SJCRH30 (cell line): ENCODE measurements at regions not wholly inside any gene's neighbourhood (a gene's known extent, or its start where the extent isn't known, plus 50 kb on each side); places are given as distances from the start of the nearest gene placed in this dataset.
"Not testable (repeated sequence)": the region's sequence is repeated elsewhere in the genome, so short reads cannot be mapped to it uniquely, and the experiment has no call there.

ENCODE experiments used
- DNase-seq, 2 experiments: peaks; one replicate each; pipeline ENCODE4 v3.0.0-alpha.2; 2015 to 2020
- H3K27ac ChIP-seq: fragments of 250-450 bp; sonication (Bioruptor Pico); 2 replicates; pipeline ENCODE4 v1.5.1; 2020; ENCODE audit warnings: mild to moderate bottlenecking, moderate library complexity
- H3K27me3 ChIP-seq: fragments of 250-450 bp; sonication (Bioruptor Pico); 2 replicates; pipeline ENCODE4 v1.5.1; 2020; ENCODE audit warnings: mild to moderate bottlenecking, moderate library complexity
- H3K36me3 ChIP-seq: fragments of 250-450 bp; sonication (Bioruptor Pico); 2 replicates; pipeline ENCODE4 v1.5.1; 2020; ENCODE audit warnings: mild to moderate bottlenecking, moderate library complexity
- H3K4me1 ChIP-seq: fragments of 250-450 bp; sonication (Bioruptor Pico); 2 replicates; pipeline ENCODE4 v1.5.1; 2020; ENCODE audit warnings: mild to moderate bottlenecking, moderate library complexity
- H3K4me3 ChIP-seq: fragments of 250-450 bp; sonication (Bioruptor Pico); 2 replicates; pipeline ENCODE4 v1.5.1; 2020; ENCODE audit warnings: mild to moderate bottlenecking, moderate library complexity
- H3K9me3 ChIP-seq: fragments of 250-450 bp; sonication (Bioruptor Pico); replicated peaks from 2 replicates; pipeline ENCODE4 v1.5.1; 2020; ENCODE audit warnings: mild to moderate bottlenecking, moderate library complexity

DNA sequence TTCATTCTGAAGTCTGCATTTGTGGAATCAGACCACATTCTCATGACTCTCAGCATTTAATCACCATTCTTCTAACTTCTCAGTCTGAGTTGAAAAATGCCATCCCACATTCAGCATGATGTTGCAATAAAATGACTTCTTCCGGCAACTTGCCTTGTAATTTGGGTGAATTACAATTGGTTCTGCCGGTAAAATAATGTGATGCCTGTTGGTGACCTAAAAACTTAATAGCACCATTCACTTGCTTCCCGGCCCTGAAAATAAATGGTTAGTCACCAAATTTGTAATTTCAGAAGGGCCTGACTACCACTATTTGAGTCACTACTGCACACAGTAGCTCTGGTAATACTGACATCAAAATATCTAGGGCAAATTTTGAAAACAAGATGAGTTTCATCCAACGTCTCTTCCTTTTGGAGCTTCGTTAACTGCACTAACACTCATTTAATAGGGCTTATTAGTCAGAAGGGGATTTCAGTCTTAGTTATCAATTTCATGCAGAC lies 637.1 kb upstream of the CHAC2 start:
- Histone ChIP-seq H3K4me1 (peaks cover 26% of the 10 kb centered on the region), H3K4me3 (no peak overlapping the region), H3K9me3 (no peaks in the 10 kb centered on the region), H3K27me3 (no peaks in the 10 kb centered on the region), H3K27ac (no peak overlapping the region), H3K36me3 (no peaks in the 10 kb centered on the region)
- no peak for DNase-seq

DNA sequence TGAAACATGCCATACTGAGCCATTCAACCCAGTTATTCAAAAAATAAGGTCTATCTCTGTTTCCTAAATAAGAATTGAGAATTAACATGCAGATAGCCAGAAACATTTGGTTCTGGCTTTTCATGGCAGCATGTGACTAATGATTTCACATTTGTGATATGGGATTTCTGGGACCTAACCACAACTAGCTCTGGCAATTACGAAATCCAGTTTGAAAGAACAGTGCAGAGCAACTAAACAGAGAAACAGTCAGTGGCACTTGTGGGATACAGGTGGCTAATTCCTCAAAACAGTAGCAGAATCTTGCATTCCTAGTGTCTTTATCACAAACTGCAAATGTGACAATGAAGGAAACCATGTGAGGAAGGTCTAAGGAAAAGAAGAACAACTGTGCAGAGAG lies 637.8 kb upstream of the CHAC2 start:
- Histone ChIP-seq H3K4me1 (peaks cover 26% of the 10 kb centered on the region), H3K4me3 (no peak overlapping the region), H3K27ac (no peak overlapping the region; the same call in 1 of the 2 replicates), H3K27me3 (no peaks in the 10 kb centered on the region), H3K9me3 (no peaks in the 10 kb centered on the region), H3K36me3 (no peaks in the 10 kb centered on the region)
- peak in 1 of 2 experiments; percentile 51 for DNase-seq

DNA sequence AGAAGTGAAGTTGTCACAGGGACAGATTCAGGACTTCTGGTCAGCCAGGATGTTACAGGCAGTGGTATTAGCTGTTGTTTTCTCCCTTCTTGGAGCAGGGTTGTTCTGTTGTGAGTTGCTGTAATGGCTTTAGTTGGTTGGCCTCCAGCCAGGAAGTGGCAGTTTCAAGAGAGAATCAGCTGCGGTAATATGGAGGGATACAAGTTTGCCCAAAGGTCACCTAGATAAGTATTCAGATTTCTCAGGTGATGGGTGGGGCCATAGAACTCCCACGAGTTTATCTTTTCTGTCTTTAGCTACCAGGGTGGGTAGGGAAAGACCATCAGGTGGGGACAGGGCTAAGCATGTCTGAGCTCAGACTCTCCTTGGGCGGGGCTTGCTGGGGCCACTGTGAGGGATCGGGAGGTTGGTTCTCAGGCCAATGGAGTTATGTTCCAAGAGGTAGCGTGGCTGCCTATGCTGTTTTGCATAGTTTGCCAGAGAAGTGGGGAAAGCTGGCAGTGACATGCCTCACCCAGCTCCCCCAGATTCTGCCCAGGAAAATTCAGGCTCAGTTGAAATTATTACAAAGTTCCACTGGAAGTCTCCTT lies 640.4 kb upstream of the CHAC2 start:
- no peak overlapping the region for H3K4me3 ChIP-seq
- H3K9me3 ChIP-seq: no peaks in the 10 kb centered on the region
- DNase-seq: peak; percentile 19 to 33
- no peaks in the 10 kb centered on the region for H3K27me3 ChIP-seq
- peaks cover 26% of the 10 kb centered on the region for H3K4me1 ChIP-seq
- H3K27ac ChIP-seq: no peak overlapping the region
- H3K36me3 ChIP-seq: no peaks in the 10 kb centered on the region

DNA sequence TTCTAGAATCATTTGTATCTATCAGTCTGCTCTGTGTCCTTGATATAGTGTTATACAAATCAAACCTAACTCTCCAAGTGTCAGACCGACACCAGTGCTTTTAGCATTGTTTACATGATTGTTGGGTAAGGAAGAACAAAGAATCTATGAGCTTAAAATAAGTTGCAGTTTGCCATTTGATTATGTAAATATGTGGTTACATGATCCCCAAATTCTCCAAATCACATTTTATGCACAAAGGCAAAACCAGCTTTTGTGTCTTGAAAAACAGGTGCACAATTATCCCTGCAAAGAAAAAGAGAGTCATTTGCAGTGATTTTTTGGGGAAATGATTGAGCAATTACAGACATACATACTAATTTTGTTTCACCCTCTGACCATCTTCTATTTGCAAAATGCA lies 652.6 kb upstream of the CHAC2 start:
- peaks cover 15% of the 10 kb centered on the region for H3K4me1 ChIP-seq
- DNase-seq: no peak

DNA sequence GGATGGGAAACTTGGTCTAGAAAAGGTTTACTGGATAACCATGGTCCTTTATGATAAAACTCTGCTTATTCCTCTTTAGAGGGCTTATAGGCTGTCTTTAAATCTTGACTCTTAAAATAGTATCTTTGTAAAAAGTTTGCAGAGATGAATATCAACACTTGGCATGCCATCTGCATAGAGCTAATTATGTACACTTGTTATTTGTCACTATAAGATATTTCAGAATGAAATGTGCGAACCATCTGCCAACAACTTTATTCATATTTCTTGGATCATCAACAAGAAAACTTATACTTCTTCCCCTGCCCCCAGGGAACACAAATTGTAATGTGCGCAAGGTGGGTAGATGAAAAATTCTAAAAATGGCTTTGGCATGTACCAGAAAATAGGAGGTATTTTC lies 653.0 kb upstream of the CHAC2 start:
- H3K9me3 ChIP-seq: peaks cover 6% of the 10 kb centered on the region; the same call in 1 of the 2 replicates
- H3K4me3 ChIP-seq: no peak overlapping the region
- H3K4me1 ChIP-seq: peaks cover 15% of the 10 kb centered on the region
- no peak for DNase-seq
- H3K36me3 ChIP-seq: no peaks in the 10 kb centered on the region
- no peaks in the 10 kb centered on the region for H3K27me3 ChIP-seq
- no peak overlapping the region for H3K27ac ChIP-seq

More for the DNA sequence above, 652.6 kb upstream of the CHAC2 start:
- Histone ChIP-seq H3K4me3 (no peak overlapping the region), H3K9me3 (peaks cover 6% of the 10 kb centered on the region; the same call in 1 of the 2 replicates), H3K36me3 (no peaks in the 10 kb centered on the region), H3K27ac (no peak overlapping the region), H3K27me3 (no peaks in the 10 kb centered on the region)

DNA sequence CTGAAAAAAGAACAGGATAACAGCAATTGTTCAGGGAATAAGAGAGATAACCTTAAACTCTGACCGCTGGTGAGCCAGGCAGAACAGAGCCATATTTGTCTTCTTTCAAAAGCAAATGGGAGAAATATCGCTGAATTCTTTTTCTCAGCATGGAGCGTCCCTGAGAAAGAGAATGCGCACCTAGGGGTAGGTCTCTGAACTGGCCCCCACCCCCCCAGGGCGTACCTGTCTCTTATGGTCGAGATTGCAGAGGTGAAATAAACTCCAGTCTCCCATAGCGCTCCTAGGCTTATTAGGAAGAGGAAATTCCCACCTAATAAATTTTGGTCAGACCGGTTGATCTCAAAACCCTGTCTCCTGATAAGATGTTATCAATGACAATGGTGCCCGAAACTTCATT lies 655.2 kb upstream of the CHAC2 start:
- not testable (repeated sequence) for H3K27me3 ChIP-seq, H3K36me3 ChIP-seq, H3K9me3 ChIP-seq

DNA sequence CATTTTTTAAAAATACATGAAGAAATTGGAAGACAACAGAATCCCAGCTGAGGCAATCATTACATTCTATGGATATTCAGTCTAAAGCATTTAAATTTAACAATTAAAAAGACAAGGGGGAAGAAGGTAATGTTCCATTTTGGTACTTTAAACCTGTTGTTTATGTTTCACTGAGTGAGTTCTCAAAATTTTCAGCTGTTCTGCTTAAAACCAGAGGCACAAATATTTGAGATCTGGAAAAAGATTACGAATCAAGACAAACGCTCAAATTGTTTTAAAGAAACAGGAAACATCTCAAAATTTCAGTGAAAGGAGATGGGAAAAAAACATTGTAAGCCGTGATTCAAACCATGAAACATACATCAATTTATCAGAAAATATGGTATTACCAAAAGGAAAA lies 656.2 kb upstream of the CHAC2 start:
- H3K27ac ChIP-seq: peak overlapping the region; percentile 60
- DNase-seq: peak in 1 of 2 experiments; percentile 60
- no peak overlapping the region for H3K4me3 ChIP-seq

More for the DNA sequence above, 655.2 kb upstream of the CHAC2 start:
- not testable (repeated sequence) for DNase-seq, H3K4me3 ChIP-seq, H3K27ac ChIP-seq
- peaks cover 15% of the 10 kb centered on the region for H3K4me1 ChIP-seq

DNA sequence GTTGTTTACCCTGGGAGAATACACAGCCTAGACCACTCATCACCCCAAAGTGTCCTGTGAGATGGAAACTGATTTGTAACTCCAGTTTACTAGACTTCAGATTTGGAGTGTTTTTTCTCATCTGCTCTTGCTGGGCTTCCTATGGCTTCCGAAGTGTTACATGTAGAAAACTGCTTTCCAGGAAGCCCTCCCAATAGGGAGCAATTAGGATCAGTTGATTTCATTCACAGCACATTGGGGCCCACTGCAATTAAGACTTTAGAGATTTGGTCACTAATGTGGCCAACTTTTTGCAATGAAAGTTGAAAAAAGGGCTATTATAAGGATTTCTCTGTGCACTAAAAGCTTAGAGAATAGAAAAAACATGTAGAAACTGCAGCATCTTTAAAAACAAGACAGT lies 656.6 kb upstream of the CHAC2 start:
- Histone ChIP-seq H3K27ac (peak overlapping the region; percentile 60), H3K36me3 (no peaks in the 10 kb centered on the region), H3K4me3 (no peak overlapping the region), H3K9me3 (peaks cover 6% of the 10 kb centered on the region; the same call in 1 of the 2 replicates), H3K4me1 (peaks cover 15% of the 10 kb centered on the region), H3K27me3 (no peaks in the 10 kb centered on the region)
- DNase-seq: no peak

More for the DNA sequence above, 656.2 kb upstream of the CHAC2 start:
- H3K27me3 ChIP-seq: no peaks in the 10 kb centered on the region
- no peaks in the 10 kb centered on the region for H3K36me3 ChIP-seq
- peaks cover 6% of the 10 kb centered on the region; the same call in 1 of the 2 replicates for H3K9me3 ChIP-seq
- H3K4me1 ChIP-seq: peaks cover 15% of the 10 kb centered on the region

DNA sequence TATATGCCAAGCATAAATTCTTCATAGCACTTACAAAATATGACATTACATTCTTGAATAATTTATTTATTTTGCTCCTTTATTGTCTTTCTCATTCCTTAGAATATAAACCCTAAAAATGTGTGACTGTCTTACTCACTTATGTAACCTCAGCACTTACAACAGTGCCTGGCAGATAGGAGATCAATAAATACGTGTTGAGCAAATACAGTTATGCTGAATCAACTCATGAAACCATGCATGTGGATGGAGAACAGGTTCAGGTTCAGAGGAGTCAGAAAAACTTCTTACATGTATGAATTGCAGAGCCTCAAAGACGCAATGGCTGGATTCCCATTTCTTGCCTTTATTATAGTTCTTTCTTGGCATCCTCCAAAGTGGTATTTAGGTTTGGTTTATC lies 659.4 kb upstream of the CHAC2 start:
- no peaks in the 10 kb centered on the region for H3K36me3 ChIP-seq
- H3K4me3 ChIP-seq: no peak overlapping the region
- peaks cover 3% of the 10 kb centered on the region; the same call in 1 of the 2 replicates for H3K9me3 ChIP-seq
- no peaks in the 10 kb centered on the region for H3K27me3 ChIP-seq
- no peak for DNase-seq
- no peak overlapping the region for H3K27ac ChIP-seq
- H3K4me1 ChIP-seq: peaks cover 37% of the 10 kb centered on the region

DNA sequence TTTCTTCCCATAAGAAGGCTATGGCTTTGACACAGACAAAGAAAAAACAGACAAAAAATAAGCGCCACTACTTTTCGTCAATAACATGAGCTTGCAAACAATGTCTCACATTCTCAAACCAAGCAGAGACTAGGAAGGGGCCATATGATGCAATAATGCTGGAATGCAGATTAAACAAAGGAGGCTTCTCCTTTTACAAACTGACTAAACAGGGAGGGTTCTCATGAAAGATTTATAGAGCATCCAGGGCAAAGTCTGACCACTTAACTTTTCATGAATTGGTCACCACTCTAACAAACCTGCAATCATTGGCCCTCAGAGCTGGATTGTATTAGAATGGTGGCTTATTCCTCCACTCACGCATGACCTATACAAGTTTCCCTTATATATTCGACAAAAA lies 663.3 kb upstream of the CHAC2 start:
- Histone ChIP-seq H3K4me1 (peaks cover 23% of the 10 kb centered on the region), H3K9me3 (0 out of 2 replicates have a peak, but pooled peaks cover 3% of the 10 kb centered on the region), H3K27me3 (no peaks in the 10 kb centered on the region), H3K27ac (peak overlapping the region; percentile 55), H3K4me3 (no peak overlapping the region), H3K36me3 (no peaks in the 10 kb centered on the region)
- peak; percentile 40 to 80 for DNase-seq

DNA sequence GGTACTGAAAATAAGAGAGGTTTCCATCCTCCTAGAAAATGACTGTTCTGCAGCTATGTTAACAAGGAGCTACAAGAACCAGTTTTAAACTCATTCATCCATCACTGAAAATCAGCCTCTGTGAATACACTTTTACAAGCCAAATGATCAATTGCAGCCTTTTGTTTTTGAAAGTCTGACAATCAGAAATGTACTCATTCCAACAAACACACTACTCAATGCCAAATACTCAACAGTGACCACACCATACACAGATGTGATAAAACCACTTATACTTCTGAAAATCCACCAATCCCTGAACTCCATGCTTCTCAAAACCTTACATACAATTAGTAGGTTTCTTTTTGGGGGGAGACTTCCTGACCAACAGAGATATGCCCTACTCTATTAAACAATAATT lies 663.9 kb upstream of the CHAC2 start:
- H3K4me1 ChIP-seq: peaks cover 23% of the 10 kb centered on the region
- 0 out of 2 replicates have a peak, but pooled peaks cover 3% of the 10 kb centered on the region for H3K9me3 ChIP-seq
- H3K4me3 ChIP-seq: no peak overlapping the region
- no peaks in the 10 kb centered on the region for H3K36me3 ChIP-seq
- no peak for DNase-seq
- peak overlapping the region; percentile 55 for H3K27ac ChIP-seq
- no peaks in the 10 kb centered on the region for H3K27me3 ChIP-seq

DNA sequence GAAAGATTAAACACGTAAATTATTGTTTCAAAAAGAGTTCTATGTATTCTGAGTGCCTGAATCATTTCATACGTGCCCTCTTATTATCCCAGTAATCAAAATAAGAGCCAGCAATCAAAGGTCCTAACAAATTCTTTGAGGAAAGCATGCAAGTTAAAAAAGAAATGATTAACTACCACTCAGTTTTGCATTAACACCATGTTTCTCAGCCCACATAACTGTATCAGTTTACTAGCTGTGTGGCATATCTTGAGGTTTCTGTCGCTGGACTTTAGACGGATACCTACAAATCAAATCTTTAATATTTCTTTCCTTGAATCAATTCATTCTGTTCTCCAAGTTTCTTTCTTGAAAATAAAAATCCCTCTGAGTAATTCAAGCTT lies 668.9 kb upstream of the CHAC2 start:
- no peak for DNase-seq
- no peaks in the 10 kb centered on the region for H3K36me3 ChIP-seq
- H3K27ac ChIP-seq: no peak overlapping the region
- H3K4me1 ChIP-seq: peaks cover 6% of the 10 kb centered on the region
- H3K9me3 ChIP-seq: 0 out of 2 replicates have a peak, but pooled peaks cover 3% of the 10 kb centered on the region
- H3K4me3 ChIP-seq: no peak overlapping the region
- no peaks in the 10 kb centered on the region for H3K27me3 ChIP-seq

DNA sequence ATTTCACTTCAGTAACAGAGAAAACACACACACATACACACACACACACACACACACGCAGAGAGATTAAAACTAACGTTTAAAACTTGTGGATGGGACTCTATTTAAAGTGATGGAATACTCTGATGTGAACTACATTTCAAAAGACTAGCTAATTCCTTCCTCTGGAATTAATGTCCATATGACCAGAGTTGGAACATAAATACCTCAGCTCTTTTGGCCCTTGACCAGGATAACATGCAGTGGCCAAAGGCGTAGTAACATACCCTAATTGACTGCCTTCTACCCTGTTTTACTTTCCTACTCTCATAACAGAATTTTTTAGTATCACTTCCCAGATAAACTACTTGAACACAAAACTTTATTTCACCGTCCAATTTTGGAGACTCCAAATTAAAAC lies 671.3 kb upstream of the CHAC2 start:
- Histone ChIP-seq H3K4me3 (no peak overlapping the region), H3K27ac (no peak overlapping the region), H3K27me3 (no peaks in the 10 kb centered on the region), H3K9me3 (0 out of 2 replicates have a peak, but pooled peaks cover 3% of the 10 kb centered on the region), H3K4me1 (no peaks in the 10 kb centered on the region), H3K36me3 (no peaks in the 10 kb centered on the region)
- no peak for DNase-seq

DNA sequence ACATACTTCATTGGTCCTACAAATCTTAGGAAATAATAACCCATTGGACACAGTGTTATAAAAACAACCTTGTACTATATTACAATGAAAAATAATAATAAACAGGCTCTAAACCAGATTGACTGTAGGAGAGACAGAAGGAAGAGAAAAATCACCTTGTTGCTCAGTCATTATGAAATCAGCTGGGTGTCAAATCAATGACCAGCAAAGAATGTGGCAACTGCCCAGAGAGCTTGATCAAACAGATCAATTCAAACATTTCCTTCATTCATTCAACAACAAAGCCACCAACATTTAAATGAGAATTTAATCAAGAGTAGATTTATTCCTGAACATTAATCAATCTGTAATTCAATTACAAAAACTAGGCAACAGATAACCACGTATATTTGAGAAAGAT lies 671.9 kb upstream of the CHAC2 start:
- H3K4me3 ChIP-seq: no peak overlapping the region
- no peaks in the 10 kb centered on the region for H3K36me3 ChIP-seq
- no peaks in the 10 kb centered on the region for H3K4me1 ChIP-seq
- 0 out of 2 replicates have a peak, but pooled peaks cover under 1% of the 10 kb centered on the region for H3K9me3 ChIP-seq
- no peak overlapping the region for H3K27ac ChIP-seq
- H3K27me3 ChIP-seq: no peaks in the 10 kb centered on the region
- no peak for DNase-seq

DNA sequence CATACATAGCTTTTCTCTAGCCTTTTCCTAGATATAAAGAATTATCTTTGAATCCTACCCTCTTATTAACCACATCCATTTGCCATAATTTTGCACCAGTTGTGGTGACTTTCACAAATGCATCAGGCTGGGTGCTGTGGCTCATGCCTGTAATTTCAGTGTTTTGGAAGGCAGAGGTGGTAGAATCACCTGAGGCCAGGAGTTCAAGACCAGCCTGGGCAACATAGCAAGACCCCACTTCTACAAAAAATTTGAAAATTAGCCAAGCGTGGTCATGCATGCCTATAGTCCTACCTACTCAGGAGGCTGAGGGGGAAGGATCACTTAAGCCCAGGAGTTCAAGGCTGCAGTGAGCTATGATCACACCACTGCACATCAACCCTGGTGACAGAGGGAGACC lies 672.4 kb upstream of the CHAC2 start:
- Histone ChIP-seq H3K27ac (no peak overlapping the region), H3K27me3 (no peaks in the 10 kb centered on the region), H3K9me3 (no peaks in the 10 kb centered on the region), H3K4me3 (no peak overlapping the region), H3K4me1 (no peaks in the 10 kb centered on the region), H3K36me3 (no peaks in the 10 kb centered on the region)
- no peak for DNase-seq

DNA sequence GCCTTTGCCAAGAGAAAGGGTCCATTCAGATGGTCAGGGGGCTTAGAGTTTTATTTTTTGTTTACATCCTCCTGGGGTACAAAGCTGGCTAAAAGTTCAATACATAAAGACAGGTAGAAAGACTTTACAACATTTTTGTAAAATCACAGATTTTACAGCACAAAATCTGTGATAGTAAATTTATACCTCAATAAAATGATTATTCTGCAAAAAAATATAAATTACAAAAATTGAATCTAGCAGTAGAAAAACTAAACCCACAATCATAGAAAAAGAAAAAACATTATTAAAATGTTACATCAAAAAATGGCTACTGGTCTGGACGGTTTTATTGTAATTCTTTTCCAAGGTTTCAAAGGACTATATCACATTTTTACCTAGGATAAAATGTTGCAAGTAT lies 674.2 kb upstream of the CHAC2 start:
- peaks cover 3% of the 10 kb centered on the region; the same call in 1 of the 2 replicates for H3K9me3 ChIP-seq
- no peaks in the 10 kb centered on the region for H3K27me3 ChIP-seq
- DNase-seq: no peak
- no peak overlapping the region for H3K27ac ChIP-seq
- no peak overlapping the region for H3K4me3 ChIP-seq
- no peaks in the 10 kb centered on the region for H3K4me1 ChIP-seq
- no peaks in the 10 kb centered on the region for H3K36me3 ChIP-seq
